KBM-7 (cell line): ENCODE measurements at regions not wholly inside any gene's neighbourhood (a gene's known extent, or its start where the extent isn't known, plus 50 kb on each side); places are given as distances from the start of the nearest gene placed in this dataset.
"Not testable (repeated sequence)": the region's sequence is repeated elsewhere in the genome, so short reads cannot be mapped to it uniquely, and the experiment has no call there.

Experiments used
- DNase-seq: peaks from one replicate; pipeline ENCODE4 v3.0.0-alpha.2; 2015
- in situ Hi-C: fragments of 300-500 bp; cut with MboI; formaldehyde crosslinking; loops from 2 replicates; pipeline ENCODE4 v1.14.3; 2020; ENCODE audit warnings: low sequenced_read_pairs, low pct_unique_long_range_greater_than_20kb, mixed read lengths

DNA sequence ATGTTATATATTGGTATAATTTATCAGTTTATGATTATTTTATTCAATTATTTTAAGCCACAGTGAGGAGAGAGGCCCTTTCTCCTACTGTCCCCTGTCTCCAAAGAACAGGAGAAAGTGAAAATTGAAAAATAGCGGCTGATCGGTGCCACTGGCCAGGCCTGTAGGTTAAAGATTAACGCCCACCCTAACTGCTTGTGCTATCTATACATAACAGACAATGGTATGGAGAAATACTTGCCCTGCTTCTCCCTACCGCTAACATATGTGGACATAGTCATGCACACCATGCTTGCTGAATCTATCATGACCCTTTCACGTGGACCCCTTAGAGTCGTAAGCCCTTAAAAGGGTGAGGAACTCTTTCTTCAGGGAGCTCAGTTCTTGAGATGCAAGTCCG, 67.5 kb downstream of the EIF1AY start:
- no peak for DNase-seq
- in situ Hi-C loops, result no loop called here

GRCh38 chrY:20648265-20648664, 72.7 kb downstream of the EIF1AY start:
- DNase-seq, result no peak
- in situ Hi-C loops, result no loop called here

- DNase-seq, result peak; percentile 12
- in situ Hi-C loops, result not testable (repeated sequence)
These were observed 73.3 kb downstream of the EIF1AY start for GRCh38 chrY:20648891-20649290.

- no peak for DNase-seq
- in situ Hi-C loops, result no loop called here
These were observed 75.9 kb downstream of the EIF1AY start for GRCh38 chrY:20651481-20651880.

GRCh38 chrY:20659450-20659849, 83.9 kb downstream of the EIF1AY start:
- in situ Hi-C loops, result no loop called here
- peak; percentile 7 for DNase-seq

DNA sequence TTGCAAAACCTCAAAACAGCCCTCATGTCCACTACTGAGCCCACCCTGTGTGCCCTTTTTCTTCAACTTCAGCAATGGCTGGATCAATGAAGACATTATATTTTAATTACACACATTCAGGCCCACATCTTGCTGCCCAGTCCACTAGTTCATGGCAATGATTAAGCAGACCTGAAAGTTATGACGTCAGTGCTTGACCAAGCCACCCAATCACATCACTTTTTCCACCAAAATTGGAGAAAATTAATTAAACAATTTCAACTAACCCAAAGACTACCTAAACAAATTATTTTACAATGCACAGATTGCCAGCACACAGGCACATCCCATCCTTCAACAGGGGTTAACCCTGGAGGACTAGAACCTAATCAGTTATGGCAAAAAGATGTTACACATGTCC, 86.6 kb downstream of the EIF1AY start:
- in situ Hi-C loops, result no loop called here
- DNase-seq, result no peak

DNA sequence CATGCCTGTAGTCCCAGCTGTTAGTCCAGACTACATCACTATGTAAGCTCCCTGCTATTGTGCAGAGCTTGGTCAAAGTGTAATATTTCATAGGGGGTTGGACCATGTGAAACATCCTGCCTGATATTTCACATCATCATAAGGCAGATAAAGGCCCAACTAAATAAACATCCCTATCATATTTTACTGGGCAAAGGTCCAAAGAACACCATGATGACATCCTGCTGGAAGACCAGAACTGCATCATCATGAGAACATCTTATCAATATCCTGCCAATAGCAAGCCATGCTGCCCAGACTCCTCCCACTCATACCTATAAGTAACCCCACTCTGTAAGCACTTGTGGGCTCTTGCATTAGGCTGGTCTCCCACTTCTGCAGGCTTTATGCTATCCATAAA, 88.6 kb downstream of the EIF1AY start:
- in situ Hi-C loops, result no loop called here
- no peak for DNase-seq

GRCh38 chrY:20665357-20665756, 89.8 kb downstream of the EIF1AY start:
- DNase-seq, in situ Hi-C loops: not testable (repeated sequence)

GRCh38 chrY:20681935-20682334, 74.0 kb upstream of the RPS4Y2 start:
- DNase-seq, result no peak
- in situ Hi-C loops, result no loop called here

- in situ Hi-C loops, result no loop called here
- DNase-seq, result no peak
These were observed 72.5 kb upstream of the RPS4Y2 start for GRCh38 chrY:20683371-20683770.

DNA sequence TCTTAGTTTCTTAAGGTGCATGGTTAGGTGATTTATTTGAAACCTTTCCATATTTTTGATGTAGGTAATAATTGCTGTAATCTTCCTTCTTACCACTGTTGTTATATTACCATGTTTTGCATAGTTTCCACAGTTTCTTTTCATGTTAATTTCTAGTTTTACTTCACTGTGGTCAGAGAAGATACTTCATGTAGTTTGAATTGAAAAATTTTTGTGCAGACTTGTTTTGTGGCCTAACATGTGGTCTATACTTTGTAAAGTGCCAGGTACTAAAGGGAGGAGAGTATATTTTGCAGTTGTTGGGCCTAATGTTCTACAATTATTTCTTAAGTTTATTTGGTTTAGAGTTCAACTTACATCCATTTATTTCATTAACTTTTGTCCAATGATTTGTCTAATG, 69.2 kb upstream of the RPS4Y2 start:
- in situ Hi-C loops, result no loop called here
- no peak for DNase-seq
